CD4-positive, alpha-beta T cell treated with Interleukin-6 at 100 ng/mL for 8 hours (primary cell): ENCODE measurements at regions not wholly inside any gene's neighbourhood (a gene's known extent, or its start where the extent isn't known, plus 50 kb on each side); places are given as distances from the start of the nearest gene placed in this dataset.
"Not testable (repeated sequence)": the region's sequence is repeated elsewhere in the genome, so short reads cannot be mapped to it uniquely, and the experiment has no call there.

Experiments used
- DNase-seq: peaks from one replicate; pipeline ENCODE4 v3.0.0-alpha.2; 2020; ENCODE audit warnings: mixed read lengths, low spot score

DNA sequence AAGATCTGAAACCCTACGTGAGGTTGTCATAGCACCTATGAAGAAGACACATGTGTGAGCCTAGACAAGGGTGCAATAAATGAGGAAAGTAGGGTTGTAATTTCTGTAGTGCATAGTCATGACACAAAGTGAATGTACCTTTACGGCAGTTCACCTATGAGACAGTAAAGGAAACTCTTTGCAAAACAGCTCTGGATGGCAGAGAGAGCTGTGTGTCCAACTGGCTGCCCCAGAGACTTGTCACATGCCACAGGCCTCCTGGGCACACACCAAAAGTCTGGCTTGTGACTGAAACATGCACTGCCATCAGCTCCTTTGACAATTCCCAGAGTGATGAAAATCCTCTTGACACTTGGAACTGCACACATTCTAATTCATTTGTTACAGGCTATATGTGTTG, 90.7 kb upstream of the NAMPT start:
- no peak for DNase-seq

DNA sequence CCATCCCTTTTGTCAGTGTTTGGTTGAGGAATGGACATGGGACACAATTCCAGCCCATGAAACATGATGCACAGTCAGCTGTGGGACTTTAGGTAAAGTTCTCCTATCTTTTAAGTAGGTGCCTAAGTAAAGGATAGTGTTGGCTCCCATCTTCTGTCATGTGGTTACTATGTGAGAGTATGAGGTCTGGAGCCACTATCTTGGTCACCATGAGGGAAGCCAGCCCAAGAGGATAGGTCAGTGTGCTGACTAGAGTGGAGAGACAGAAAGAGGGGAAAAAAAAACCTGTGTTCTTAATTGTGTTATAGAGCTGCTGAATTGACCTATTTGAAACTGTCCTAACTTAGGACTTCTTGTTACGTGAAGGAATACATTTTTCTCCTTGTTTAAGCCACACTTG, 89.7 kb upstream of the NAMPT start:
- DNase-seq: no peak

DNA sequence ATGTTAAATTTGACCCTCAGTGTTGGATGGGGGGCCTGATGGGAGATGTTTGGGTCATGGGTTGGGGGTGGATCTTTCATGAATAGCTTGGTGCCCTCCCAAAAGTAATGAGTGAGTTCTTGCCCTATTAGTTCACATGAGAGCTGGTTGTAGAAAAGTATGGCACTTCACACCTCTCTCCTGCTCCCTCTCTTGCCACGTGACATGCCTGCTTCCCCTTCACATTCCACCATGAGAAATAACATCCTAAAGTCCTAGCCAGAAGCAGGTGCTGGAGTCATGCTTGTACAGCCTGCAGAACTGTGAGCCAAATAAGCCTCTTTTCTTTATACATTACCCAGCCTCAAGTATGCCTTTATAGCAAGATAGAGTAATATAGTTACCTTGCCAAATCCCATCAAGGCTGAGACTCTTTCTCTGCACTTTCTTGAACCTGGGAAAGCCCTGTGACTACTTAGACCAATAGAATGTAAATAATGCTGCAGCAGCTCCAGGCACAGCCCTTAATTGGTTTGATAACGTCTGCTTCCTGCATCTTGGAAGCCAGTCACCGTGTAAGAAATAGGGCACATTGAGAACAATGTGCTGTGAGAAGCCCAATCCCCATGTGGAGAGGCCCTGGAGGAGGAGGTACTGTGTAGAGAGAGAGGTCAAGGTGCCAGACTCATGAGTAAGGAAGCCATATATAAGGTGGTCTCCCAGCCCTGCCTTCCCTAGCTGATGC, 88.0 kb upstream of the NAMPT start:
- DNase-seq: no peak

DNA sequence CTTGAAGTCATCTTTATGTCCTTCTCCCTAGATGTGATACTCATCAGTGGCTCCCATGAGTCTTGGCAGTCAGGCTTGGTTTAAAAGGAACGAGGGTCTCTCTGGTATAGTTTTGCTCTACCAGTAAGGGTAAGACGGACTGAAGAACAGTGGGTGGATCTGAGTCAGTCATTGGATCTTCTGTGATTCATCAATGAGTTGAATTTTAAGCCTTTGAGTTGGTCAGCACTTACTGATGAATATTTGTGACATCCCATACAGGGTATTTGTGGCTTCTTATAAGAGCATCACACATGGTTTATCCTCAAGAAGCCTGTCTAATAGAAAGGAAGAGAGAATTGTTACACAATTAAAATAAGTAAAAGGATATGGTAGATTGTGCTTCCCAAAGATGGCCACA, 87.3 kb upstream of the NAMPT start:
- no peak for DNase-seq

DNA sequence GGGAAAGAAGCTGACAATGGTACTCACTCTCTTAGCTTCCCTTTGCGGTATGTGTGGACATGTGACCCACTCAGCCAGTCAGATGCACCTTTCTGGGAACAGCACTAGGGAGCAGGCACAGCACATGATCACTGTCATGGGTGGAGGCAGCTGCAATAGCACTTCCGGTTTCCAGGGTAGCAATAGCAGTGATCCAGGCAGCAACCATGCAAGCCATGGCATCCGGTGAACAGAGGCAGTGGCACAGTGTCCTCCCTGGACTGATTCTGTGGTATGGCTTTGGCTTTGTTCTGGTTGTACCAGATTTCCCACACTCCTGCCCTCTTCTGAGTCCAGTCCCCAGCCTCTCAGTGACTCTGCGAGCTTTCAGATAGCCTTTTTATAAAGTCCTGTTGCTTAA, 86.8 kb upstream of the NAMPT start:
- no peak for DNase-seq

DNA sequence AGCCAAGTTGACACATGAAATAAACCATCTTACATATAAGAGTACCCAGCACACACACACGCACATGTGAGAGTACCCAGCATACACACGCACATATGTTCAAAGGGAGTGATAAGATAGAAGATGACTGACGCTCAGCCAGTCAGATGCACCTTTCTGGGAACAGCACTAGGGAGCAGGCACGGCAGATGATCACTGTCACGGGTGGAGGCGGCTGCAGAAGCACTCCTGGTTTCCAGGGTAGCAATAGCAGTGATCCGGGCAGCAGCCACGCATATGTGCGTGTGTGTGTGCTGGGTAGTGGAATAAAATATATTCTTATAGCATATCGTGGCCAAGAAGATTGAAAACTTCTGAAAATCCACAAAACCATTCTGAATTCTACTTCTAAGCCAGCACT, 85.8 kb upstream of the NAMPT start:
- DNase-seq: no peak

DNA sequence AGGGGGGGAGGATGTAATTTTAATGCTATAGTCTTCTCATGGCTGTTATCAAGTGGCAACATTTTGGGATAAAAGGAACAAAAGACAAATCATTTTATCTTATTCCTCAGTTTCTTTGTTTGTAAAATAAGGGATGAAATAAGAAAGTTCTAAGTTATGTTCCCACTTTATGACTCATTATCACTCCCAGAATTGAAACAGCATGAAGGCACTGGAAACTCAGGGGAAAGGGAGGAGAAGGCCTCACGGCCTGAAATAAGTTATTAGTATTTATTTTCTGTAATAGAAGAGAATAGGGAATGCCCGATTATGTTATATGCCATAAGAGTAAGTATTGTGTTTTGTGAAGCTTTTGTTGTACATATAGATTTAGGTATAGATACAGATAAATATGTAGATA, 85.0 kb upstream of the NAMPT start:
- DNase-seq: no peak

DNA sequence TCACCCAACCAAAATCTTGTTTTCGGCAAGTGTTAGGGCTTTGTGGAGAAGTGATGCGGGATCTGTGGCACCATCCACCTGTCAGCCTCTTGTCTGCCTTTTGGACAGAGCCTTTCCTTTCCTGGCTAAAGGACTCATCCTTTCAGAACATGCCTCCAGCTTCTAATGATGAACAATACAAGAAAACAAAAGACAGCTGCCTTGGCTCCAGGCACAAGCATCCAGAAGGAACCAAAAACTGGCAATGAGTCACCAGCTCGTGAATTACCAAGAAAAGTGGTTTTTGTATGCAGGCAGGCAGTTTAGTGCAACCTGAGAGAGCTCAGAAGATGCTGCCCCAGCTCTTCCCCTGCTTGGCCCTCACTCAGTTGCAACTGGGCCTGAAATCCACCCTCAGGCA, 84.6 kb upstream of the NAMPT start:
- DNase-seq: no peak

DNA sequence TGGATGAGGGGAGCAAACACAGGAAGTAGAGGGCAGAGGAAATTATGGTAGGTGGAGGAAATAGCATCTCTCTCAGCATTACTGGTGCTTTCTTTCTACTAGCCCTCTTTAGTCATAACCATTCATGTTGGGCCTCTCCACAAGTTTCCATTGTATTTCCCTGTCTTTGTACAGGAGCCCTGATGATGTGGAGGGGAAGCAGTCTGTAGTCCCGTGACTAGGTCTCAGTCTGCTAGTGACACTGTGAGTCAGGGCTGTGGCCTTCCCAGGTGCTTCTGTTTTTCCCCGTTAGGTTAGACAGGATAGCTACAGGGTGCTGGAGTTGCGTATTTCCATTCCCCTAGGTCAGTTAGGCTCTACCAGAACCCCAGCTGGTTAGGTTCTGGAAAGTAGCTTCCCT, 82.9 kb upstream of the NAMPT start:
- no peak for DNase-seq

DNA sequence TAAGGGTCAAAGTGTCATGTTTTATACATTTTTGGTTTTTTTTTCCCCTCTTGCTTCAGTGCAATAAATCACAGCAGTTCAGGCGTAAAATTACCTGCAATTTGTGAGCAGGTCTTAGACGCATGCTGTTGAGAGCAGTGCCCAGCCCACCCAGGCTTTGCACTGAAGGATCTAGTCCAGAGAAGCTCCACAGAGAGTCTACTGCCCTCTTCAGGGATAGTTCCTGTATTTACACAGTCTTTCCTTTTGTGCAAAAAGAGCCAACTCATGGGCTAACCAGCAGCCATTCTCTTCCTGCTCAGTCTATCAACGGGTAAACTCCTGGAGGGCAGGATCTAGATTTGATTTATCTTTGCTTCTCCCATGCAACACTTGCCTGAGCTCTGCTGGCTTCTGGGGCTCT, 82.2 kb upstream of the NAMPT start:
- DNase-seq: no peak

DNA sequence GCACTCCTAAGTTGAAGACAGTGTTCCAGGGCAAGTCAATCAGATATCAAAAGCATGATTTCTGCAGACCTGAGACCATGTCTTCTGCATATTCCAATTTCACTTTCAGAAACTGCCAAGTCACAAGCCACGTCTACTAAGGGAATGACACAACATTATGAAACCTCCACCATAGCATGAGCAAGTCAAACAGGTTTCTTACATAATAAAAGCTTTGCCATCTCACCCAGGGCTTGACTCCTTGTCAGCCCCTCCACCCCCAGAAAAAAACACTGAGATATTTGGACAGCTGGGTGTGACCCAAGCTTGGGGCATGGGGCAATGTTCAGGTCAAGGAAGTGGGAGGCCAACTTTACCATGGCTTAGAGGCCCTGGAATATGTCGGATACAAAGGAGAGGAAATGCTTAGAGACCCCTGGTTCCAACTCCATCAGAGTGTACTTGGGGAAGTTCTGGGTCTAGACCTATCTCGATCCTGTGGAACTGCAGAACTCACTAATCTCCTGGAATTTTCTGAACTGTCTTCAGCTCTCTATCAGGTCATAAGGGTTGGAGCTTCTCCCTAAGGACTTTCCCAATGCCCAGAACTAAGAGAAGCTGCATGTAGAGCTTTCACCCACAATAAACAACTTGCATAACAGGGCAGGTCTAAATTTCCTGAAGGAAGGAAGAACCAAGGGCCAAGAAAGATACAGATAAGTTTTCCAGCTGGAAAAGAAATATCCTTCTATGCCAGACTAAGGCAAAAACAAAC, 80.6 kb upstream of the NAMPT start:
- DNase-seq: no peak

DNA sequence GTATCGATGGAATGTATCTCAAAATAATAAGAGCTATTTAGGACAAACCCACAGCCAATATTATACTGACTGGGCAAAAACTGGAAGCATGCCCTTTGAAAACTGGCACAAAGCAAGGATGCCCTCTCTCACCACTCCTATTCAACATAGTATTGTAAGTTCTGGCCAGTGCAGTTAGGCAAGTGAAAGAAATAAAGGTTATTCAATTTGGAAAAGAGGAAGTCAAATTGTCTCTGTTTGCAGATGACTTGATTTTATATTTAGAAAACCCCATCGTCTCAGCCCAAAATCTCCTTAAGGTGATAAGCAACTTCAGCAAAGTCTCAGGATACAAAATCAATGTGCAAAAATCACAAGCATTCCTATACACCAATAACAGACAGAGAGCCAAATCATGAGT, 77.7 kb upstream of the NAMPT start:
- DNase-seq: not testable (repeated sequence)

DNA sequence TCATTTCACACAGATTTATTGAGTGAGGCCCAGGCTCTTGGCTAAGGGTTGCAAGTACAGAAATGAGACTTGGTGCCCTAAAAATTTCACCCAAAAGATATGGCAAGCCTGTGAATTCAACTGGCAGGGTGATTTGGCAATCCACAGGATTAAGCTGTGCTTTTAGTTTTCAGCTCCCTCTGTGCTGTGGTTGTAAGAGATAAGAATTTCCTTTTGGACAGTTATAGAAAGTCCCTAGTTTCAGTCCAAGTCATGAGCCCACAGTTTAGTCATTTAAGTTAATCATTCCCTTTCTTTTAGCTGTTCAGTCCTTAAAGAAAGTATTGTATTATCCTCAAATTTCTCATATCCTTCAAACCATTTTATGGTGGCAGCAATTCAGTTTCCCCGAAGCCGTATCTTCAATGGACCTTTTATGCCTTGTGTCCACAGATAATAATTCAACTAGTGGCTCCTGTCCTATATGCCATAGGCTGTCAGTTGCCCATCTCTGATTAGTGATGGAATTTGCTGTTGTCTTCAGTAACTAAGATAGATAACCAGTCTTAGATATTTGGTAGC, 73.4 kb upstream of the NAMPT start:
- DNase-seq: no peak

DNA sequence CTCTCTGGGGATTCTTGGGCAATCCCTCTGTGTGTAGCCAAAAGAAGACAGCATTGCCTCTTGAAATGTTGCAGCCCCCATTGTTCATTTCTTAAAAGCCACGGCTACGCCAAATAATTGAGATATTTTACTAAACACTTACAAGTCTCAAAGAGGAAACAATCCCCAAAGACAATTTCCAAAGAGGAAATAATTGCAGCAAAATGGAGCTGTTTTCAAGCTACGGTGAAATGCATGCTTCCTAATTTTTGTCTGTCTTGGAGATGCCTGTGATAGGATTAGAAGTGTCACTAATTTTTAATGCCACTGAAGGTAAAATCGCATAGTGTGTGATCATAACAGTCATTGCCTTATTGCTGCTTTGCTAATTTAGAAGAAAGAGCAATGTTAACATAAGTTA, 72.9 kb upstream of the NAMPT start:
- DNase-seq: no peak

DNA sequence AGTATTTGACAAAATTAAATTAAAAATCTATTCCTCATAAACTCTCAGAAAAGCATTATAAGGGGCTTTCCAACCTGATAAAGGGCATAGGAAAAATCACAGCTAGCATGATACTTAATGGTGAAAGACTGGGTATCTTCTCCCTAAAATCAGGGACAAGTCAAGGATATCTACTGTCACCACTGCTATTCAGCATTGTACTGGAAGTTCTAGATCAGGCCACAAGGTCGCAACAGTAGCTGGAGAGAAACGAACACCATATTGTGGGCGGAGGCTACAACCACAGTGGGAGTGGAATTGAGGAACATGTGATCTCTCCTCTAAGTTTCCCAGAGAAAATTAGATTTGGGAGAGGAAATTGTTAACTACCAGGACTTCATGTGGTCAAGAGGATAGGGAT, 70.0 kb upstream of the NAMPT start:
- DNase-seq: no peak

DNA sequence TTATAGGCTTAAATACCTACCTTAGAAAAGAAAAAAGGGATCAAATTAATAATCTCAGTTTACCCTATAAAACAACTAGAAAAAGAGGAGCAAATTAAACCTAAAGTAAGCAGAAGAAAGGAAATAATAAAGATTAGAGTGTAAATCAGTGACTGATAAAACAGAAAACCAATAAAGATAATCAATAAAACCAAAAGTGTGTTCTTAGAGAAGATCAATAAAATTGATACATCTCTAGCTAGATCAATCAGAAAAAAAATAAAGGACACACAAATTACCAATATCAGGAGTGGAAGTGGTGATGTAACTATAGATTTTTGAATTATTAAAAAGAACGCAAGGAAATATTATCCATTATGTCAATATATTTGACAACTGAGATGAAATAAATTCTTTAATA, 69.2 kb upstream of the NAMPT start:
- DNase-seq: no peak

DNA sequence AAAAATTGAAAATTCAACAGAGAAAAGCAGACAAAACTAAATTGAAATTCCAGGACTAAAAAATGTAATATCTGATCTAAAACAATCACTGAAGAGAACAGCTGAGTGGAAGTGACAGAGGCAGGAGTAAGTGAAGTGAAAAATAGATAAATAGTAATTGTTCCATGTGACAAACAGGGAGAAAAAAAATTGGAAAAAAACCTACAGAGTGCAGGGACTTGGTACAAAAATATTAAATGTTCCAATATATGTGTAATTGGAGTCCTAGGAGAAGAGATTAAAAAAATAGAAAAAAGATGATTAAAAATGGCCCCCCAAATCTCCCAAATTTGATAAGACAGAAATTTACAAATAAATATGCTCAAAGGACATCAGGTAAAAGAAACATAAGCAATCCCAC, 63.4 kb upstream of the NAMPT start:
- DNase-seq: no peak

DNA sequence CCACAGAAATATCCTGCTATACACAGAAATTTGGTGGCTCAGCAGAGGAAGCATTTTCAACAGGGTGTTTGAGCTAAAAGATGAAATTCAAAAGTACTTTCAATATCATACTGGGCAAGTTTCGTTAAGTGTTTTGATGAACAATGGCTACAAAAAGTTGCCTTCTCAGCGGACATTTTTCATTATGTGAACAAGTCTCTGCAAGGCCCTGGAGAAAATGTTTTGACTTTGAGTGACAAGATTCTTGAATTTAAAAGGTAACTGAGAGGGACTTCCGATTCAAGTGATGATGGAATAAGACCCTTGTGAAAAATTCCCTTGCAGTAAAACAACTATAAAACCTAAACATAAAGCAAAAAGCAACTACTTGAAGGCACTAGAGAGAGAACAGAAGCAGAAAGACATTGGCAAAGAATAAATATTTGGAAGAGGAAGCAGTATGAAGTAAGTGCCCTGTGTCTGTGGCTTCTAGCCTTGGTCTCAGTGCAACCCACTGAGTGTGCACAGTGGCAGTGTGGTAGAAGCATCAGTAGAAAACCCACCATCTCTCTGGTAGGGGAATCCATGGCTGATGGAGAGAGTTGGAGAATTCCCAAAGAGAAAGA, 62.5 kb upstream of the NAMPT start:
- DNase-seq: no peak

DNA sequence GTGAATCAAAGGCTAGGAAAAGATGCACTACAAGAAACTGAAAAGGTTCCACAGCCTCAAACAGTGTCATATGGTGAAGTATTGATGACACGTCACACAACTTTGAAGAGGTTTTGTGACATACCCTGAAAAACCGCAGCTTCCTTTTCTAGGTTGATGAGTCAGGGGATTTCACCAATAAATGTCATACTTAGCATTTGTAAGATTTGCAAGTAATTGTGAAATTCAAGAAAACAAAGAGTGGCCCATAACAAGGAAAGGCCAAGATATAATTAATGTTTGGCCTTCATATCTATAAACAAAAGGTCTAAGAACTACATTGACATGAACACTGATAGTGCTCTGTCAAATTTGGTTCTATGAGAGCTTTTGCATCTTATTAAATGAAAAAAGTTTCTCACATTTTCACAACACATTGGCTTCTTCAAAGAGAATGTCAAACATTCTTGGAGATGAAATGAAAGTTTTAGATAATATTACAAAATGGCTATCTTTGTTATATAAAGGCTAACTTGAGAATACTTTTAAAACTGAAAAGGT, 62.0 kb upstream of the NAMPT start:
- peak; percentile 73 for DNase-seq

DNA sequence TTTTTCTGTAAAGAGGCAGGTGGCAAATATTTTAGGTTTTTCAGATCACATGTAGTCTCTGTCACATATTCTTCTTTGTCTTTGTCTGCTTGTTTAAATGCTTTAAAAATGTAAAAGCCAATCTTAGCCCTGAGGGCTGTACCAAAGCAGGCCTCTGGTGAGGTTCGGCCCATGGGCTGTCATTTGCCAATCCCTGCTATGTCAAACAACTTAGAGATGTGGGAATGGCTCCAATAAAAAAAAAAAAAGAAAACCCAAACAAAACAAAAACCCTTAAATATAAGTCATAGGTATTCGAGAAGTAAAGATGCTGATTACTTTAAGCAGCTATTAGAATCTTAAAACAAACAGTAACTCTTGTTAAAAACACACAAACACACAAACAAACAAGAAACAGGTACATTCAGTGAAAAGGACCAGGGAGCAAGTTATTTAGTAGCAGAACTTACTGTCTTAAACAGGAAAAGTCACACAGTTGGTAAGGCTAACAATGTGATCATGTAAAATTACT, 61.4 kb upstream of the NAMPT start:
- no peak for DNase-seq

DNA sequence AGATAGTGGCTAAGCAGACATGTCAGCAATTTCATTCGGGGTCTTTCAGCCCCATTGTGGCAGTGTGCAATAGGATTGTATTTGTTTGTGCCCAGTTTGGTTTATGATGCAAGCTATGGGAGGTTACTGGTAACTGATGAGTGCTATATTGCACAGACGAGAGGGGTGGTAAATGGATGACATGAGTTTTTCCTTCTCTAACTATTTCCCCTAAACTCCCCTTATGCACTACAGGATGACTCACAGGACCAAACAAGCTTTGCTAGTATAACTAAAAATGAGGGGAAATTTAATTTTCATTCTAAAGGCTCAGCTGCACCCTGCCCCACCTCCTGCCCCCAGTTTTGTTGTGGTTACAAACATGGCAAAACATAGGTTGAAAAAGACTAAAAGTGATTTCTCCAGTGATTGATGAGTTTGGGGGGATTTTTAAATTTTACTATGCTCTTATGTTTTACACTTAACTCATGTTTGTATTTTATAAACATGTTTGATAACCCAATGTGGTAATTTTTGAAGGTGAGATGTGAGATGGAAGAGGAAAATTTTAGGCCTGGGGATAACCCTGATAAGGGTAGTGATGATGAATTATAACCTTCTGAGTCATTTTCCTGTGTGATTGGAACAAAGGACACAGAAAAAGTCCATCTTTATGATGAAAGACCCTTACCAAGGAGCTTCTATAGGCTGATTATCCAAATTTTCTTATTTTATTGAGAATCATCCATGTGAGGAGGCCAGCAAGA, 60.8 kb upstream of the NAMPT start:
- DNase-seq: no peak

DNA sequence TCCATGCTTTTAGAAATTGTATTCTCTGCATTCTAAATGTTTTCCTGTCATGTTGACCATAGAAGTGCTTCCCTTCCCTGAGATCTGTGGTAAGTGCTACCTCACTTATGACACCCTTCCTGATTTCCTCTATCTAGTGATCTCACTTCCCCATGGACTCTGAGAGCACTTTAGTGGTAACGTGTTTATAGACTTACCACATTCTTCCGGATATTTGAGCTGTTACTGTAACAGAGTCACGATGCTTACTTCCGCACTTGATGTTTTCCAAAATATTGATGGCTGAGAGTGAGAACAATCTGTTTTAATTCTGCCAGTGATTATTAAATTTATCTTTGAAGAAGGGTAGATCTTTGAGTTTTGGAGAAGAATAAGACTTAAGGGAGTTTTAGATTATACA, 60.1 kb upstream of the NAMPT start:
- no peak for DNase-seq
